ENCODE measurements at regions not wholly inside any gene's neighbourhood (a gene's known extent, or its start where the extent isn't known, plus 50 kb on each side); places are given as distances from the start of the nearest gene placed in this dataset.
"Not testable (repeated sequence)": the region's sequence is repeated elsewhere in the genome, so short reads cannot be mapped to it uniquely, and the experiment has no call there.

- DNase-seq: no peak
Observed at GRCh38 chr10:124159153-124159552, 65.8 kb upstream of the CHST15 start.

- DNase-seq: no peak
Observed at GRCh38 chr10:124158592-124158991, 65.2 kb upstream of the CHST15 start.

GRCh38 chr10:124157271-124157681 is 63.9 kb upstream of the CHST15 start:
- no peak for DNase-seq

GRCh38 chr10:124156524-124157260 is 63.3 kb upstream of the CHST15 start:
- no peak for DNase-seq

- no peak for DNase-seq
Observed at GRCh38 chr10:124155781-124156435, 62.5 kb upstream of the CHST15 start.

GRCh38 chr10:124153023-124153826 is 59.8 kb upstream of the CHST15 start:
- no peak for DNase-seq

- DNase-seq: no peak
Observed at GRCh38 chr10:124152139-124153022, 59.0 kb upstream of the CHST15 start.

- no peak for DNase-seq
Observed at GRCh38 chr10:124151466-124152095, 58.2 kb upstream of the CHST15 start.

- no peak for DNase-seq
Observed at GRCh38 chr10:124150807-124151417, 57.5 kb upstream of the CHST15 start.

GRCh38 chr10:124150189-124150806 is 56.9 kb upstream of the CHST15 start:
- no peak for DNase-seq

GRCh38 chr10:124149189-124150042 is 56.0 kb upstream of the CHST15 start:
- no peak for DNase-seq

- DNase-seq: not testable (repeated sequence)
Observed at GRCh38 chr10:124148509-124149188, 55.3 kb upstream of the CHST15 start.

GRCh38 chr10:124146483-124146882 is 53.1 kb upstream of the CHST15 start:
- DNase-seq: no peak

GRCh38 chr10:124145109-124145870 is 51.9 kb upstream of the CHST15 start:
- no peak for DNase-seq

GRCh38 chr10:124144536-124144935 is 51.1 kb upstream of the CHST15 start:
- no peak for DNase-seq

- no peak for DNase-seq
Observed at GRCh38 chr10:124143721-124144120, 50.3 kb upstream of the CHST15 start.

Measured in cerebellar nuclear complex (tissue), 1 donor.